ENCODE measurements at regions not wholly inside any gene's neighbourhood (a gene's known extent, or its start where the extent isn't known, plus 50 kb on each side); places are given as distances from the start of the nearest gene placed in this dataset.

GRCh38 chr7:106358103-106358663 is 73.4 kb upstream of the NAMPT start:
- no peaks in the 10 kb centered on the region for H3K36me3 ChIP-seq
- H3K9me3 ChIP-seq: no peaks in the 10 kb centered on the region
- no peak for ATAC-seq
- H3K27ac ChIP-seq: no peak overlapping the region
- WGBS, 2 donors (ENCODE audit: low coverage in 1 of 2): 63 to 89% methylated on average over 1 to 2 of the region's 2 CpGs
- H3K4me3 ChIP-seq: no peak overlapping the region
- no peaks in the 10 kb centered on the region for H3K4me1 ChIP-seq
- no peaks in the 10 kb centered on the region for H3K27me3 ChIP-seq
- TF ChIP-seq CTCF (IDR thresholded peaks at IDR 0.05) (no peak), POLR2AphosphoS5 (IDR thresholded peaks at IDR 0.05) (no peak), POLR2A (IDR thresholded peaks at IDR 0.05) (no peak), EP300 (IDR thresholded peaks at IDR 0.05) (no peak)

GRCh38 chr7:106357675-106358074 is 72.9 kb upstream of the NAMPT start:
- H3K4me1 ChIP-seq: no peaks in the 10 kb centered on the region
- H3K27ac ChIP-seq: no peak overlapping the region
- no peak for ATAC-seq
- WGBS, 2 donors (ENCODE audit: low coverage in 1 of 2): 78 to 80% methylated on average over 2 to 4 of the region's 4 CpGs
- no peaks in the 10 kb centered on the region for H3K9me3 ChIP-seq
- no peak overlapping the region for H3K4me3 ChIP-seq
- H3K27me3 ChIP-seq: no peaks in the 10 kb centered on the region
- no peaks in the 10 kb centered on the region for H3K36me3 ChIP-seq
- TF ChIP-seq POLR2AphosphoS5 (IDR thresholded peaks at IDR 0.05) (no peak), POLR2A (IDR thresholded peaks at IDR 0.05) (no peak), EP300 (IDR thresholded peaks at IDR 0.05) (no peak), CTCF (IDR thresholded peaks at IDR 0.05) (no peak)

GRCh38 chr7:106354822-106355221 is 70.0 kb upstream of the NAMPT start:
- TF ChIP-seq POLR2A (IDR thresholded peaks at IDR 0.05): no peak
- TF ChIP-seq EP300 (IDR thresholded peaks at IDR 0.05): no peak
- no peak for TF ChIP-seq POLR2AphosphoS5 (IDR thresholded peaks at IDR 0.05)
- no peak for TF ChIP-seq CTCF (IDR thresholded peaks at IDR 0.05)
- Histone ChIP-seq H3K4me3 (no peak overlapping the region), H3K9me3 (peaks cover 0 to 8% (median 0%) of the 10 kb centered on the region in 3 donors), H3K27me3 (no peaks in the 10 kb centered on the region), H3K36me3 (no peaks in the 10 kb centered on the region), H3K27ac (no peak overlapping the region), H3K4me1 (no peaks in the 10 kb centered on the region)
- no peak for ATAC-seq
- 67% methylated on average over 3 of the region's 3 CpGs; no CpG with 5 or more reads in 1 of the 2 donors for WGBS, 2 donors (ENCODE audit: low coverage in 1 of 2)

- no peaks in the 10 kb centered on the region for H3K27me3 ChIP-seq
- no peak for TF ChIP-seq CTCF (IDR thresholded peaks at IDR 0.05)
- no peak for TF ChIP-seq POLR2AphosphoS5 (IDR thresholded peaks at IDR 0.05)
- TF ChIP-seq POLR2A (IDR thresholded peaks at IDR 0.05): no peak
- no peak for TF ChIP-seq EP300 (IDR thresholded peaks at IDR 0.05)
- WGBS, 2 donors (ENCODE audit: low coverage in 1 of 2): 0 to 3% methylated on average over 1 of the region's 1 CpG
Observed at GRCh38 chr7:106353944-106354343, 69.2 kb upstream of the NAMPT start.

GRCh38 chr7:106348231-106348630 is 63.4 kb upstream of the NAMPT start:
- no peaks in the 10 kb centered on the region for H3K4me1 ChIP-seq
- no peak for ATAC-seq
- no peaks in the 10 kb centered on the region for H3K27me3 ChIP-seq
- H3K36me3 ChIP-seq: no peaks in the 10 kb centered on the region
- peaks cover 0 to 28% (median 0%) of the 10 kb centered on the region in 3 donors for H3K9me3 ChIP-seq
- no peak overlapping the region for H3K27ac ChIP-seq
- TF ChIP-seq POLR2AphosphoS5 (IDR thresholded peaks at IDR 0.05) (no peak), EP300 (IDR thresholded peaks at IDR 0.05) (no peak)
- no peak overlapping the region for H3K4me3 ChIP-seq

More at GRCh38 chr7:106353944-106354343, 69.2 kb upstream of the NAMPT start:
- H3K36me3 ChIP-seq: no peaks in the 10 kb centered on the region
- H3K4me3 ChIP-seq: no peak overlapping the region
- H3K27ac ChIP-seq: no peak overlapping the region
- ATAC-seq: no peak
- no peaks in the 10 kb centered on the region for H3K4me1 ChIP-seq
- H3K9me3 ChIP-seq: peaks cover 0 to 16% (median 0%) of the 10 kb centered on the region in 3 donors
